PC-9 (cell line): ENCODE measurements at regions not wholly inside any gene's neighbourhood (a gene's known extent, or its start where the extent isn't known, plus 50 kb on each side); places are given as distances from the start of the nearest gene placed in this dataset.

Source experiments
- BruUV-seq: library from RNA; stranded (reverse); fragments of 400-500 nt; replicated peaks from 2 replicates; lab custom pipeline; 2021; lab: Mats Ljungman, UMichigan
- CTCF ChIA-PET: fragments of 300-600 bp; sonication (Branson Sonifier 250); formaldehyde crosslinking; loops from one replicate; lab custom pipeline; 2022; ENCODE audit warnings: antibody characterized with exemption; lab: Charles Lee
- POLR2A ChIA-PET: fragments of 300-600 bp; sonication (Branson Sonifier 250); formaldehyde crosslinking; loops from one replicate; lab custom pipeline; 2022; ENCODE audit warnings: antibody characterized with exemption; ENCODE audit not compliant: unreplicated experiment; lab: Charles Lee
- DNase-seq, 2 experiments: peaks; one replicate each; pipeline versions ENCODE4 v3.0.0 to v3.0.0-alpha.2; 2015 to 2022; ENCODE audit warnings: mixed read lengths in 1 of 2
- H2AFZ ChIP-seq: fragments of 200-600 bp; sonication (generic); 2 replicates; pipeline ENCODE4 v1.8.1; 2017; ENCODE audit warnings: antibody characterized with exemption
- H3F3A ChIP-seq: fragments of 200-600 bp; sonication (generic); 2 replicates; pipeline ENCODE4 v1.8.1; 2017; ENCODE audit warnings: antibody characterized with exemption, mild to moderate bottlenecking, low read depth; ENCODE audit not compliant: insufficient read depth
- H3K27ac ChIP-seq: fragments of 200-600 bp; sonication (generic); 2 replicates; pipeline ENCODE4 v1.6.1; 2016; ENCODE audit warnings: mixed run types
- H3K27me3 ChIP-seq: fragments of 200-600 bp; sonication (generic); 2 replicates; pipeline ENCODE4 v1.6.1; 2016; ENCODE audit warnings: low read depth, mixed run types; ENCODE audit not compliant: insufficient read depth
- H3K36me3 ChIP-seq: fragments of 200-600 bp; sonication (generic); 2 replicates; pipeline ENCODE4 v1.6.1; 2016; ENCODE audit warnings: low read depth, mixed run types
- H3K4me1 ChIP-seq: fragments of 200-600 bp; sonication (generic); replicated peaks from 2 replicates; pipeline ENCODE4 v1.6.1; 2016; ENCODE audit warnings: mixed run types; ENCODE audit not compliant: insufficient read depth
- H3K4me2 ChIP-seq: fragments of 200-600 bp; sonication (generic); 2 replicates; pipeline ENCODE4 v1.6.1; 2017; ENCODE audit warnings: mixed run types
- H3K4me3 ChIP-seq: fragments of 200-600 bp; sonication (generic); 2 replicates; pipeline ENCODE4 v1.6.1; 2016; ENCODE audit warnings: mixed run types
- H3K79me2 ChIP-seq: fragments of 200-600 bp; sonication (generic); 2 replicates; pipeline ENCODE4 v1.6.1; 2017; ENCODE audit warnings: low read depth, mixed run types
- H3K9me2 ChIP-seq: fragments of 200-600 bp; sonication (generic); 2 replicates; pipeline ENCODE4 v1.8.1; 2017; ENCODE audit warnings: mild to moderate bottlenecking; ENCODE audit not compliant: insufficient read depth
- H3K9me3 ChIP-seq: fragments of 200-600 bp; sonication (generic); 2 replicates; pipeline ENCODE4 v1.8.1; 2016; ENCODE audit warnings: low read depth; ENCODE audit not compliant: insufficient read depth
- H4K20me1 ChIP-seq: fragments of 200-600 bp; sonication (generic); 2 replicates; pipeline ENCODE4 v1.8.1; 2017; ENCODE audit not compliant: insufficient read depth
- CTCF ChIP-seq: fragments of 200-600 bp; sonication (generic); conservative IDR thresholded peaks from 2 replicates; pipeline ENCODE4 v1.6.1; 2017; ENCODE audit warnings: mixed run types, antibody characterized with exemption, mild to moderate bottlenecking, moderate library complexity
- EZH2 ChIP-seq: fragments of 200-600 bp; sonication (generic); IDR thresholded peaks from 2 replicates; pipeline ENCODE4 v1.8.0; 2017; ENCODE audit warnings: antibody characterized with exemption, low read depth
- intact Hi-C: fragments of 100-400 bp; cut with micrococcal nuclease; formaldehyde crosslinking; loops from one replicate; pipeline ENCODE4 v1.10.0; 2022; ENCODE audit not compliant: unreplicated experiment

- no peak for TF ChIP-seq EZH2
- no peak for TF ChIP-seq CTCF
- ChIA-PET POLR2A (no interaction called here), CTCF (no interaction called here)
- no peaks in the 10 kb centered on the region for H3K9me3 ChIP-seq
- BruUV-seq, result no TSS peak
- H4K20me1 ChIP-seq, result no peaks in the 10 kb centered on the region
- no peaks in the 10 kb centered on the region for H3K36me3 ChIP-seq
- no peaks in the 10 kb centered on the region for H3K27me3 ChIP-seq
- H3K27ac ChIP-seq, result no peak overlapping the region
- H3K9me2 ChIP-seq, result no peaks in the 10 kb centered on the region
- H3K79me2 ChIP-seq, result no peaks in the 10 kb centered on the region
- H3F3A ChIP-seq, result no peaks in the 10 kb centered on the region
- intact Hi-C loops, result no loop called here
- H3K4me2 ChIP-seq, result no peak overlapping the region
- no peak overlapping the region for H2AFZ ChIP-seq
- no peak for DNase-seq
- no peak overlapping the region for H3K4me3 ChIP-seq
- H3K4me1 ChIP-seq, result no peaks in the 10 kb centered on the region
Measured at GRCh38 chr3:180185650-180186049, 148.9 kb upstream of the PEX5L start.

GRCh38 chr3:180188512-180189309 lies 152.0 kb upstream of the PEX5L start:
- POLR2A ChIA-PET, result no interaction called here
- BruUV-seq, result no TSS peak

GRCh38 chr3:180189310-180189648 lies 152.5 kb upstream of the PEX5L start:
- intact Hi-C loops, result no loop called here
- Histone ChIP-seq H3K79me2 (no peaks in the 10 kb centered on the region), H3K36me3 (no peaks in the 10 kb centered on the region), H3K27ac (no peak overlapping the region), H3F3A (no peaks in the 10 kb centered on the region), H3K9me2 (no peaks in the 10 kb centered on the region), H3K4me2 (no peak overlapping the region), H4K20me1 (no peaks in the 10 kb centered on the region), H3K4me3 (no peak overlapping the region), H3K27me3 (no peaks in the 10 kb centered on the region), H3K4me1 (no peaks in the 10 kb centered on the region), H2AFZ (no peak overlapping the region; the same call in 1 of the 2 replicates), H3K9me3 (no peaks in the 10 kb centered on the region)
- no TSS peak for BruUV-seq
- ChIA-PET POLR2A (no interaction called here), CTCF (no interaction called here)
- TF ChIP-seq EZH2 (no peak), CTCF (no peak)
- DNase-seq, result no peak

More at GRCh38 chr3:180188512-180189309, 152.0 kb upstream of the PEX5L start:
- CTCF ChIA-PET, result no interaction called here
- no peaks in the 10 kb centered on the region for H3K4me1 ChIP-seq
- no peaks in the 10 kb centered on the region for H3K27me3 ChIP-seq
- no peak overlapping the region; the same call in 1 of the 2 replicates for H2AFZ ChIP-seq
- H3K4me2 ChIP-seq, result no peak overlapping the region
- no peak for DNase-seq
- no peaks in the 10 kb centered on the region for H3F3A ChIP-seq
- no peaks in the 10 kb centered on the region for H3K9me3 ChIP-seq
- no peak overlapping the region for H3K4me3 ChIP-seq
- H3K27ac ChIP-seq, result no peak overlapping the region
- H3K9me2 ChIP-seq, result no peaks in the 10 kb centered on the region
- no peaks in the 10 kb centered on the region for H3K36me3 ChIP-seq
- no peaks in the 10 kb centered on the region for H3K79me2 ChIP-seq
- no peak for TF ChIP-seq EZH2
- TF ChIP-seq CTCF, result no peak
- intact Hi-C loops, result no loop called here
- H4K20me1 ChIP-seq, result no peaks in the 10 kb centered on the region
